HPDE6-E6E7 (cell line): ENCODE measurements at regions not wholly inside any gene's neighbourhood (a gene's known extent, or its start where the extent isn't known, plus 50 kb on each side); places are given as distances from the start of the nearest gene placed in this dataset.
"Not testable (repeated sequence)": the region's sequence is repeated elsewhere in the genome, so short reads cannot be mapped to it uniquely, and the experiment has no call there.

ENCODE experiments used
- DNase-seq: peaks from one replicate; pipeline ENCODE4 v3.0.0; 2011; ENCODE audit warnings: missing footprints; ENCODE audit errors: extremely low spot score

DNA sequence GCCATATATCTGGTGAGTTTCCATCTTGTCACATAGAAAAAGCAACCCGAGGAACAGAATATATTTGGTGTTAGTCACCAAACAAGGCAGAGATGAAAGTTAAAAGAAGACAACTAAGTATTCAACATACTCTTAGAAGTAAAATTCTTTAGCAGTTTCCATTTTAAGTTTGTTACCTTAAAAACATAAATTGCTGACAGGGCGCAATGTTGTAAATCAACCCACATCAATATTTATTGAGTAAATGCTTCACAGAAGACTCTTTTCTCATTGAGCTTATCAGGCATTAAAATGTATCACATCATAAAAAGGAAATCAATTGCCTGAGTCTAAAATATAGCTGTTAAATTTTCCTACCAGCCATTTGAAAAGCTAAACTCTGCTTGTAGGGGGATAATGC, 603.0 kb downstream of the FBXO15 start:
- DNase-seq, result no peak

- no peak for DNase-seq
Measured at GRCh38 chr18:73544032-73544431, 603.6 kb downstream of the FBXO15 start.

GRCh38 chr18:73535990-73536389, 611.6 kb downstream of the FBXO15 start:
- DNase-seq, result no peak

DNA sequence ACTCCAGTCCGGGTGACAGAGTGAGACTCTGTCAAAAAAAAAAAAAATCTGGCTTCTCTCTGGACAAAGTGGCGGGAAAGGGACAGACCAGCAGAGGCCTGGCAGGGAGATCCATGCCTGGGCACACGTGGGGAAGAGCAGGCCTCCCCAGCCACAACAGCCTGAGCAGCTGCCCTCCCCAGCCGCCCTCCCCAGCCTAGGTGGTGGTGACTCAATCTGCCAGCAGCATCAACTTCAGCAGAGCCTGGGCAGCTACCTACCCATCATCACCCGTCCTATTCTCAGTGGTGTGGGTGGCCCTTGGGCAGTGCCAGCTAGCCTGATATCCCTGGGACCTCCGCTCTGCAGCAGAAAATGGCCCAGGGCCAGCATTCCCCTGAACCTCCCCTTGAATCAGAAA, 612.4 kb downstream of the FBXO15 start:
- no peak for DNase-seq

DNA sequence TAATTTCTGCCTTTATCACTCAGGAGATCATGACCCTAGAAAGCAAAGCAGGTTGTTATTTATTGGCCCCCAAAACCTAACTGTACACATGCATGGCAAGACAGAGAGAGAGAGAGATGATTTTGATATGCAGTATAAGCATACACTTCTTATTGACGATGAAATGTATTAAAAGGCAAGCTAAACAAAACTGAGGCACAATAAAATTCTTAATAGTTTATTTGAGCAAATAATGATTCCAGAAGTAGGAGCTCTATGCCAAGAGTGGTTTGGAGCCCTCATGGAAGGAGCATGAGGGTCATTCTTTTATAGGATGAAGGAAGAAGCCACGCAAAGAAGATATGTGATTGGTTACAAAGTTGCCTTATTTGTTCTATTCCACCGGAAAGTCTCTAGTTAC, 616.0 kb downstream of the FBXO15 start:
- DNase-seq, result no peak

- DNase-seq, result no peak
Measured at GRCh38 chr18:73528066-73528465, 619.6 kb downstream of the FBXO15 start.

DNA sequence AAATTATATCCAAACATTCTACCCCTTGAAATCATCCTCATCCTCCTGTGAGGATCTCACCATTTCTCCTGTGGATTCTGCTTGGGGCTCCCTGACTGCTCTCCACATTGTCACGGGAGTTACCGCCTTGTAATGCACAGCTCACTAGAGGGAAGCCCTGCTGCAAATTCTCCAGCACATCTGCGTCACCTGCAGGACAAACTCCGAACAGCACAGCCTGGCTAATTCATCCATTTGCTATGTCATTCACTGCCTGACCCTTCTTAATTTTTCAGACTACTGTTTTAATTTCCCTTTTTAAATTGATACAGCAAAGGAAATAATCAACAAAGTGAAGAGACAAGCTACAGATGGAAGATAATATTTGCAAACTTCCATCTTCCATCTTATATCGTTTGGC, 627.4 kb downstream of the FBXO15 start:
- DNase-seq, result no peak

- not testable (repeated sequence) for DNase-seq
Measured at GRCh38 chr18:73516056-73516455, 631.6 kb downstream of the FBXO15 start.

DNA sequence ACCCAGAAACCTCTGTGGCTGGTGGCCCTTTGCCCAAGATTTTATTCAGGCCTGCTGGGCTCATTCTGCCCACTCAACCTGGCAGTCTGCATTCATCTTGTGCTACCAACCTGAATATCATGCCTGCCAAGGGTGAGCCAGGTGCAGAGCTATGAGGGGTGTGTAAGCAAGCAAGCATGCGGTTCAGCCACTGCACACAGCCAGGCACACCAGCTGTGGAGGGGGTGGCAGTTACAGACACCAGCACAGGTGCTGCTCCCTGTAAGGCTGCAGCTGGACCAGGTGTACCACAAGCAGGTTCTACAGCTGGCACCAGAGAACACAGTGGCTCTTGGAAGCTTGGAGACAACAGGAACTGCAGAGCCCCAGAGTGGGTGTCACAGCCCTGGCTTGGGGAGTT, 633.2 kb downstream of the FBXO15 start:
- DNase-seq, result no peak

DNA sequence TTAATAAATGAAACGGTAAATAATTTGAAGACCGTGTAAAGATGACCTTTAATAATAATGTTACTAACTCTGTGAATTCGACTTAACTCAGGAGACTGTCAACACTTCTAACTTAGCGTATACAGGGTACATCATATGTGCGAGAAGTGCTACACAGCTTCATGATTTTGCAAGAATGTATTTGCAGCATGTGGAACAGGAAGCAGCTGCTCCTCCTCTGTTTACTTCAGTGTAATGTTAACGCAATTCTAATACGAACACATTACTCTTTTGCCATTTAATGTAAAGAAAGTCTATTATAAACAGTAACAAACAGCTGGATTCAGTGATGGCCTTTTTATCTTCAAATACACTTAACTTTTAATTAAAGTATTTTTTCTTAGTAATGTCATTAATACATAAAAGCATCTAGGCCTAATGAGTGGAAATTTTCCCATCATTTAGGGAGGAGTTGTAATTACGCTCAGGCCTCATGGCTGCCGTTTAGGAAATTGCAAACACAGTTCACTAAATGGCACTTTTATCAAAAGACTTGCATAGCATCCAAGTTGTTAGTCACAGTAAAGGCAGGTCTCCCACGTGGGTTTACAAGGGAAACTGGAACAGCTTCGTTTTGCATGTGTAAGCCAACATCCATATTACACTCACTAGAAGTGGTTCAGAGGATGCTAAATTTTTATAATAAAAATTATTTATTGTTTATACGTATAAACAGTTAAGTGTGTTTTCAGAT, 635.7 kb downstream of the FBXO15 start:
- DNase-seq, result no peak

DNA sequence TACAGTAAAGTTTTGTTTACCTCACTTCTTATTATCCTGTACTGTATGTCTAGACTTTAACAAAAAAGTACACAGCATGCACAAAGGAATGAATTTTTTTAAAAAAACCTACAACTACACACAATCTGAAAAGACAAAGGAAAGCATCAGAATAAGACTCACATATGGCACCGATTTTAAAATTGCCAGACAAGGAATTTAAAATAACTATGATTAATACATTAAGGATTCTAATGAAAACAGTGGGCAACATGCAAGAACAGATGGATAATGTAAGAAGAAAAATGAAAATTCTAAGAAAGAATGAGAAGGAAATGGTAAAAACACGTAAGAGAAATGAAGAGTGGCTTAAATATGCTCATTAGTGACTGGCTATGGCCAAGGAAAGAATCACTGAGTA, 638.2 kb downstream of the FBXO15 start:
- no peak for DNase-seq

DNA sequence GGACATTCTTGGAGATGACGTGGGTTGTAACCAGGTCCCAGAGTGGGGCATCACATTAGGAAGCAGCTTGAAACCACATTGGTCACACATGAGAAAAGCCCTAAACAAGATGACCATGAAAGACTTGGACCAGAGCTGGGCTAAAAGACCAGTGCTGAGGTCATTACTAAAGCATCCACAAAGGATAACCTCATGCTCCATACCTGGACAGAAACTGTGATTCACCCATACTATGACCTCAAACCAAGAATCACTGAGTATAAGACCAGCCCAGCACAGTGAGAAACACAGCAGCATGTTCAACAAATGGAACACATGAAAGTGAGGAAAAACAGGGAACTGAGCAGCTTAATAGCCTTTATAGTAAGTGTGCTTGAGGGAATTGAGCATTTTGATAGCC, 635.5 kb upstream of the NETO1 start:
- DNase-seq, result no peak

DNA sequence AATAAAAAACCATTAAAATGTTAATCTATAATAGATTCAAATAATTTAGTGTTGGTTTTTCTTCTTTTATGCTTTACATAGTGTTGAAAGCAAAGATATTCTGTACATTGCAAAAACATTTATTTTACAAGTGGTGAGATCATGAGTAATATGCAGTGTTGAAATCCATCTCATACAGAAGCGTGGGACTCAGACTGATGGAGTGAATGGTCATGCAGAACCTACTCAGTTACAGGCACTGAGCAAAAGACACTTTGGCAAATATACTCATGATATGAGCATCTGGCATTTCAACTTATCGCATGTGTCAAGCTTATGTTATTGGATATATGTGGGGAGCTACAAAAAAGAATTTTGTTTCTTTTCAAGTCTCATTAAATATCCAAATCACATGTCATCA, 620.2 kb upstream of the NETO1 start:
- DNase-seq, result no peak

DNA sequence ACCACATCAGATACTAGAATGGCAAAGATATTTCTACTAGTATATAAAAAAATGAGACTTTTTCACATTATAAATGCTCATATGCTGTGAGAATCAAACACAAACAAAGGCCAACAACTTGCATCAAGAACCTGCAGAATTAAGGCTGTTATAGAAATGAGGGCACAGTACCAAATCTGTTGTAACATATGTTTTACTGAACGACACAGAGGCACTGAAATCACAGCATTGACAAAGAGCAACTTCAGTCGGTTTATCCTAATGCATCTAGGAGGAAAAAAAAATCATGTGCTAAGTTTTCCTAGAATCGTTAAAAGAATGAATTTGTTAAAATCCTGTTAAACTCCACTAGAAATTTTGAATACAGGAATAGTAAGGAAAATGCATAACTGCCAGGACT, 617.4 kb upstream of the NETO1 start:
- no peak for DNase-seq

- DNase-seq, result no peak
Measured at GRCh38 chr18:73482901-73483300, 615.1 kb upstream of the NETO1 start.

GRCh38 chr18:73479477-73479876, 611.7 kb upstream of the NETO1 start:
- no peak for DNase-seq

DNA sequence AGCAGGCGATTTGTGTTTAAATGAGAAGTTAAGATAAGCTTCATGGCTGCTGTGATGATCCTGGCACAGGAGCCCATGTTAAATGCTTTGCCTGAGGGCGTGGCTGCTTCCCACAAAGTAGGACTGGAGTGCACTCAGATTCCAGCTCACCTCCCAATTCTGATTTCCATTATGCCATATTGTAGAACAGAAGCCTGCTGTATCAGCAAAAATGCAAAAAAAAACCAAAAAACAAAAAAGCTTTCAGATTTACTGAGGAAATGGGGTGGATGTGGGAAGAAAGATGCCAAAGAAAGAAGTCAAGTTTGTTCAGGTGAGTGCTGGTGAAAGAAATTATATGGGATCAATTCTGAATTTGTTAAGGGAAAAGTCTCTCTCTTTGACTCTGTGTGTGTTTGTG, 610.4 kb upstream of the NETO1 start:
- DNase-seq, result no peak

DNA sequence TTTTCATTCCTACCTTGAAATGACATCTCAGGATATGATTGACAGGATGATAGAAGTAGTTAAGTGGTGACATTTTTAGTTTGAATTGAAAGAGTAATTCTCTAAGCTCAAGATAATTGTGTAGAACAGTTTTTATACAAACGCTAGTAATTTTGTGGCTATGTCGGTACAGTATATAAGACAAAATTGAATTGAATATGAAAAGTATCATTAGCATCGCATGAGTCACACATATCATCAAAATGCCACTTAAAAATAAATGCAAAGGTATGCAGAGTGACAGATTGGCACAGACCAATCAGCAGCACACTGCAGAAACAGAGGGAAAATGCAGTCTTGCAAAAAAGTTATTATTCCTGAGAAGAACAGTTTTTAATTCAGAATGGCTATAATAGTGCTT, 608.2 kb upstream of the NETO1 start:
- no peak for DNase-seq

- DNase-seq, result no peak
Measured at GRCh38 chr18:73462092-73462491, 594.3 kb upstream of the NETO1 start.

DNA sequence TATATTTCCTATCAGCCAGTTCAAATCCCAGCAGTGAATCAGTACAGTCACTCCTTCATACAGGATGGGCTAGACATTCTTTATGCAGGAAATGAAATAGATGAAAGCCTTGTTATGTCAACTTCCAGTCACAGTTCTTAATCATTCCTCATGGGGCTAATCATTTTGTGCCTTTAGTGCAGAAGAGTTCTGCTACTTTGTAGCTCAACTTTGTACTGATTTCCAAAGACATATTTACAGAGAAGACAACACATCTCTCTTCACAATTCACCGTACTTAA, 593.9 kb upstream of the NETO1 start:
- DNase-seq, result no peak

GRCh38 chr18:73461038-73461779, 593.4 kb upstream of the NETO1 start:
- DNase-seq, result no peak

DNA sequence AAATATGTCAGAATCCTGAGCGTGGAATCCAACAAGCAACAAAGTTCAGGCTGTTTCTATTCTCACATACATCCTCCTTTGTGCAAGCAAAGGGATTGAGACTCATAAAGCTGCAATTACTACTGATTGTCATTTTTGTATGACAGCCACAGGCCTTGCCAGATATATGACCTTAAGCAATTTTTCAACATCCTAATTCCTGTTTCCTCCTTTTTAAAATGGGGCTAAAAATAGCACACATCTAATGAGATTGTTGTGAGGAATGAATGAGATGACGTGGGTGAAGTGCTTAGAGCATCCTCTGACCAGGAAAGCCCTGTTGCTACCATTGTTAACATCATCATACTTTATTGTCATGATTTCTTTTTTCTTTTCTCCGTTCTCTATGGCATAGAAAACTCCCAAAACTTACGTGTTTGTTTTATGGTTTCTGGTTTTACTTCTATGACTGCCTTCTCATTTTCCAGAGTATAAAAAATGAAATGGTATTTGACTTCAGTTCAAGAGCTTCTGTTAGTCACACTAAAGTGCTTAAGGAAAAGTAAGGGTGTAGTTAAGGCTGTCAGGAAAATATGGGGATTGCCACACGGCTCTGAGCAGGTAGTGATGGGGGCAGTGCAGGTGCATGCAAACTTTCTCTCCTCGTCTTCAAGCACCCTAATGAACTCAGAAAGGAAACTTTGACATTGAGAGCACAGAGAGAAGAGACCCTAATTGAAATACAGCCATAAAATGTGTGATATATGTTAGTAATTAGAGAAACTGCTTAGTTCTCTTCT, 590.6 kb upstream of the NETO1 start:
- DNase-seq, result no peak

DNA sequence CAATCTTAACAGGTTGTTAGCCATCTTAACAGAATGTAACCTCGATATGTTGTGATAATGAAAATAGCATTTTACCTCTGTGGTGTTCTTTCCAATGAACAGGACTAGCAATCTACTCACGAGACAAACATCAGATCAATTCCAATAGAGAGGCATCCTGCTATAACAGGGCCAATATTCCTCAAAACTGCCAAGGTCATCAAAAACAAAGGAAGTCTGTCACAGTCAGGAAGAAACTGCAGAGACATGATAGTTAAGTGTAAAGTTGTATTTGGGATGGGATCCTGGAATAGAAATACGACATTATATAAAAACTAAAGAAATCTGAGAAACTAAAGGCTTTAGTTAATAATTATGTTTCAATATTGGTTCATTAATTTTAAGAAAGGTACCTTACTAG, 588.9 kb upstream of the NETO1 start:
- DNase-seq, result no peak
